Fibroblast of lung (primary cell): ENCODE measurements at regions not wholly inside any gene's neighbourhood (a gene's known extent, or its start where the extent isn't known, plus 50 kb on each side); places are given as distances from the start of the nearest gene placed in this dataset.
A peak's percentile ranks its signal among the peaks of the same experiment; 100 is the strongest.

Experiments
- DNase-seq, 2 donors: peaks; one replicate each; pipeline versions ENCODE4 v3.0.0 to v3.0.0-alpha.2; 2010; ENCODE audit warnings: low read depth in 2 of 2
- H2AFZ ChIP-seq: 2 replicates; pipeline ENCODE4 v1.5.1; 2012; ENCODE audit warnings: low read length, control low read depth, inconsistent platforms
- H3K27ac ChIP-seq: 2 replicates; pipeline ENCODE4 v1.5.1; 2011; ENCODE audit warnings: low read length, control low read depth; ENCODE audit not compliant: insufficient read depth
- H3K27me3 ChIP-seq: 2 replicates; pipeline ENCODE4 v1.5.1; 2011; ENCODE audit warnings: mild to moderate bottlenecking, low read length; ENCODE audit not compliant: control insufficient read depth, insufficient read depth
- H3K36me3 ChIP-seq: 2 replicates; pipeline ENCODE4 v1.5.1; 2011; ENCODE audit warnings: low read length; ENCODE audit not compliant: control insufficient read depth, insufficient read depth
- H3K4me1 ChIP-seq: 2 replicates; pipeline ENCODE4 v1.5.1; 2011; ENCODE audit warnings: low read length; ENCODE audit not compliant: control insufficient read depth, insufficient read depth; ENCODE audit errors: extremely low read depth
- H3K4me2 ChIP-seq: 2 replicates; pipeline ENCODE4 v1.5.1; 2011; ENCODE audit warnings: low read length, control low read depth; ENCODE audit not compliant: insufficient read depth; ENCODE audit errors: extremely low read depth
- H3K4me3 ChIP-seq, 4 experiments: fragments of 200-600 bp in 1 of 4; sonication (generic) in 1 of 4; replicated peaks in 1 of 4; 2 replicates each; pipeline ENCODE4 v1.5.1; 2011 to 2016; ENCODE audit warnings: low read length in 4 of 4, low read depth in 3 of 4, mild to moderate bottlenecking in 3 of 4, control low read depth in 2 of 4, inconsistent platforms in 1 of 4, mixed read lengths in 1 of 4; ENCODE audit not compliant: insufficient read depth in 1 of 4; ENCODE audit errors: control extremely low read depth in 1 of 4
- H3K79me2 ChIP-seq: 2 replicates; pipeline ENCODE4 v1.5.1; 2012; ENCODE audit warnings: mild to moderate bottlenecking, low read length, inconsistent platforms; ENCODE audit not compliant: control insufficient read depth, insufficient read depth
- H3K9ac ChIP-seq: 2 replicates; pipeline ENCODE4 v1.5.1; 2011; ENCODE audit warnings: mild to moderate bottlenecking, low read length, control low read depth; ENCODE audit not compliant: insufficient read depth
- H3K9me3 ChIP-seq: 2 replicates; pipeline ENCODE4 v1.5.1; 2012; ENCODE audit warnings: low read depth, low read length; ENCODE audit not compliant: control insufficient read depth, insufficient read depth
- H4K20me1 ChIP-seq: 2 replicates; pipeline ENCODE4 v1.5.1; 2011; ENCODE audit warnings: low read length; ENCODE audit not compliant: control insufficient read depth, insufficient read depth; ENCODE audit errors: extremely low read depth
- EZH2 ChIP-seq: IDR thresholded peaks from 2 replicates; pipeline ENCODE4 v1.5.1; 2012; ENCODE audit warnings: low read length, control low read depth, mild to moderate bottlenecking; ENCODE audit errors: missing control alignments
- TF ChIP-seq, protein P1 (sequence below), 2 donors: IDR thresholded peaks in 1 of 2; conservative IDR thresholded peaks in 1 of 2; 1 replicate in 1 of 2; 2 replicates in 1 of 2; pipeline ENCODE4 v1.5.1; 2011 to 2012; ENCODE audit warnings: low read length in 2 of 2, control low read depth in 1 of 2, inconsistent platforms in 1 of 2, low read depth in 1 of 2, mild to moderate bottlenecking in 1 of 2

DNA sequence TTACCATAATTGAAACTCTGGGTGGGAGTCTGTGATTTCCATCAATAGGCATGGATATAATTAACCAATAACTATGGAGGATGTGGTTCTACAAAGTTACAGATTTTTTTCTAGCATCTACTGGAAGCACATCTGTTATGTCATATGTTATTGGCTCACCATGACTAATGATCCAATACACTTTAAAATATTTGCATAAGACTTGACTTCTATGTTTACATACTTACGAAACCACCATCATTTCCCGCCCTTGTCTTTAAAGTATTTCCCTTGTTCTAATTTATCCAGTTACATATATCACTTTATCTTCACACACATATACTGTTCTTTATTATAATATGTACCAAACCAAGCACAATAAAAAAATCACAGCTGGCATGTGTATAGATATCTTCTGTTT lies 380.3 kb upstream of the CBLB start:
- TF ChIP-seq, protein P1, sequence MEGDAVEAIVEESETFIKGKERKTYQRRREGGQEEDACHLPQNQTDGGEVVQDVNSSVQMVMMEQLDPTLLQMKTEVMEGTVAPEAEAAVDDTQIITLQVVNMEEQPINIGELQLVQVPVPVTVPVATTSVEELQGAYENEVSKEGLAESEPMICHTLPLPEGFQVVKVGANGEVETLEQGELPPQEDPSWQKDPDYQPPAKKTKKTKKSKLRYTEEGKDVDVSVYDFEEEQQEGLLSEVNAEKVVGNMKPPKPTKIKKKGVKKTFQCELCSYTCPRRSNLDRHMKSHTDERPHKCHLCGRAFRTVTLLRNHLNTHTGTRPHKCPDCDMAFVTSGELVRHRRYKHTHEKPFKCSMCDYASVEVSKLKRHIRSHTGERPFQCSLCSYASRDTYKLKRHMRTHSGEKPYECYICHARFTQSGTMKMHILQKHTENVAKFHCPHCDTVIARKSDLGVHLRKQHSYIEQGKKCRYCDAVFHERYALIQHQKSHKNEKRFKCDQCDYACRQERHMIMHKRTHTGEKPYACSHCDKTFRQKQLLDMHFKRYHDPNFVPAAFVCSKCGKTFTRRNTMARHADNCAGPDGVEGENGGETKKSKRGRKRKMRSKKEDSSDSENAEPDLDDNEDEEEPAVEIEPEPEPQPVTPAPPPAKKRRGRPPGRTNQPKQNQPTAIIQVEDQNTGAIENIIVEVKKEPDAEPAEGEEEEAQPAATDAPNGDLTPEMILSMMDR (conservative IDR thresholded peaks at IDR 0.05 in 1 of 2, IDR thresholded peaks at IDR 0.05 in 1 of 2; ENCODE audit: low read depth in 1 of 2, low read length in 2 of 2): no peak
- no peak for TF ChIP-seq EZH2
- H3K36me3 ChIP-seq: no peaks in the 10 kb centered on the region
- no peaks in the 10 kb centered on the region for H4K20me1 ChIP-seq
- no peaks in the 10 kb centered on the region for H3K9me3 ChIP-seq
- no peak overlapping the region for H2AFZ ChIP-seq
- peak; percentile 75 to 77 for DNase-seq
- H3K27me3 ChIP-seq: no peaks in the 10 kb centered on the region
- no peaks in the 10 kb centered on the region for H3K4me1 ChIP-seq
- H3K4me2 ChIP-seq: no peak overlapping the region
- no peaks in the 10 kb centered on the region for H3K79me2 ChIP-seq
- no peak overlapping the region for H3K4me3 ChIP-seq
- H3K9ac ChIP-seq: no peak overlapping the region
- H3K27ac ChIP-seq: no peak overlapping the region

DNA sequence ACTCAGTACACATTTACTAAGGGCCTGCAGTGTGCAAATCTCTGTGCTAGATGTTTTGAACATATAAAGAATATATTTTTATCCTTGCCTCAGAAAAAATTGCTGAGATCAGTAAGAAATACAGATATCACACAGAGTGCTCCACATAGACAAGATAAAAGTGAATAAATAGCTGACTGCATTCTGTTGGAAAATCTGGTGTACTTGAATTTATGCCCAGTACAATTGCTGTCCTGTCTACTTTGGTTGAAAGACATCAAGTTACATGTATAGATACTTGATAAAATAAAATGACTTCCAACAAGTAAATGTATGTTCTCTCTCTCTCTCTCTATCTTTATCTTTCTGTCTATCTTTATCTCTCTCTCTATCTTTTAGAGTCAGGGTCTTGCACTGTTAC lies 381.2 kb upstream of the CBLB start:
- H2AFZ ChIP-seq: no peak overlapping the region
- H3K27me3 ChIP-seq: no peaks in the 10 kb centered on the region
- no peak for DNase-seq
- H3K9ac ChIP-seq: no peak overlapping the region
- no peaks in the 10 kb centered on the region for H3K9me3 ChIP-seq
- no peaks in the 10 kb centered on the region for H4K20me1 ChIP-seq
- TF ChIP-seq, protein P1 (conservative IDR thresholded peaks at IDR 0.05 in 1 of 2, IDR thresholded peaks at IDR 0.05 in 1 of 2; ENCODE audit: low read depth in 1 of 2, low read length in 2 of 2): no peak
- no peak for TF ChIP-seq EZH2
- no peak overlapping the region for H3K4me2 ChIP-seq
- H3K36me3 ChIP-seq: no peaks in the 10 kb centered on the region
- H3K27ac ChIP-seq: no peak overlapping the region
- H3K4me1 ChIP-seq: no peaks in the 10 kb centered on the region
- no peak overlapping the region for H3K4me3 ChIP-seq
- no peaks in the 10 kb centered on the region for H3K79me2 ChIP-seq

DNA sequence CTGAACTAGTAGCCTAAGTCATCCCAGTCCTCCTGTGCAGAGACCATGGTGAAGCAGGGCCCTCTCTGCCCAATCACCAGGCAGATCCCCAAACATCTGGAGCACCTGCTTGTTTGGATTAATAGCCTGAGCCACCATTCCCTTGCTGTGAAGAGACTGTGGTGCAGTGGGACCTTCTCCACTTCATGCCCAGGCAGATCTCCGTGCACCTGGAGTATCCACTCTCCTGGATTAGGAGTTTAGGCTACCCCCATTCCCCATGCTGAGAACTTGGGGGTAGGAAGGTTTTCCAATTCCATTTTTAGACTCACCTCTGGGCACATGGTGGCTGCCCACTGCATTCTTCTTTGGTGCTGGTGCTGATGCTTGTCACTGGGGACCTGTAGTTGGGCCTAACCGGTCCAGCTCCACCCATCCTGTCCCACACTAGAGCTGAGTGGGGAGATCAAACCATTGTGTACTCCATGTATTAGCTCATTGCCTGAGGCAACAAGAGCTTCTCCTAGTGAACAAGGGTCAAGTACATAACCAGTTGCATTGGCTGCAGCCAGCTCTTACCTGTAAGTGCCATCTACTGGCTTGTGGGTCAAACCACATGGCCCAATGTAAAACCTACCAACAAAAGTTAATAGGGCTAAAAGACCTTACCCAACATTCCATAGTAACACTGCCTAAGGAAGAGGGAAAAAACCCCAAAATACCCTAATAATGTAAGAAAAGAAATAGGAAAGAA lies 382.5 kb upstream of the CBLB start:
- no peak overlapping the region for H2AFZ ChIP-seq
- no peak for DNase-seq
- H3K9me3 ChIP-seq: no peaks in the 10 kb centered on the region
- TF ChIP-seq EZH2: no peak
- TF ChIP-seq, protein P1 (conservative IDR thresholded peaks at IDR 0.05 in 1 of 2, IDR thresholded peaks at IDR 0.05 in 1 of 2; ENCODE audit: low read depth in 1 of 2, low read length in 2 of 2): no peak
- no peak overlapping the region for H3K4me3 ChIP-seq
- H3K9ac ChIP-seq: no peak overlapping the region
- H3K4me2 ChIP-seq: no peak overlapping the region
- H3K79me2 ChIP-seq: no peaks in the 10 kb centered on the region
- H3K27me3 ChIP-seq: no peaks in the 10 kb centered on the region
- no peaks in the 10 kb centered on the region for H3K4me1 ChIP-seq
- no peak overlapping the region for H3K27ac ChIP-seq
- H3K36me3 ChIP-seq: no peaks in the 10 kb centered on the region
- H4K20me1 ChIP-seq: no peaks in the 10 kb centered on the region
